ENCODE measurements at regions not wholly inside any gene's neighbourhood (a gene's known extent, or its start where the extent isn't known, plus 50 kb on each side); places are given as distances from the start of the nearest gene placed in this dataset.

DNA sequence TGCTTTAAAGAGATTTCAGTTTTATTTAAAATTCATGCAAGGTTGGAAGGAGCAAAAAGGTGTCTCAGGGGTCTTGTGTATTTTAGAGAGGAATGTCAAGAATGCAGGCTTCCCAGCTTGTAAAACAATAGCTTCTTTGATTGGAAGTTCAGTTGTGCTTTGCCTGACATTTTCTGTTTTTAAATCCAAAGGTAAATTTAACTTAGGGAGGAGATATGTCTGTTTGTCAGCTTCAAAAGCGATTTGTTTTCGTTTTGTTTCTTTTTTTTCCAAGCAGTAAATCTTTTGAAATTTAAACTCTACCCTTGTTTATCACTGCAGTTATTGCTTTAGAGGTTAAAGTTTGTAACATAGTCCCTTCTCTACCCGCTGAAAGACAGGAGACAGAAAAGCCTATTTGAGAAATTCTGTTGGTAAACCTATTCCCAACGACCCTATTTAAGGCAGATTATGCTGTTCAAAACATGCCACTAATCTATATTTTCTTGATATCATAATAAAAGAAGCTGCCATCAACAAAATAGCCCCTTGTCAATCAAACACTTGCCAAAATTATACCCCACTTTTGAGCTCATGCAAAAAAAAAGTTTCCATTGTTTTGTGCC, 639.6 kb downstream of the IRS1 start (continued):
- TF ChIP-seq, protein P1, sequence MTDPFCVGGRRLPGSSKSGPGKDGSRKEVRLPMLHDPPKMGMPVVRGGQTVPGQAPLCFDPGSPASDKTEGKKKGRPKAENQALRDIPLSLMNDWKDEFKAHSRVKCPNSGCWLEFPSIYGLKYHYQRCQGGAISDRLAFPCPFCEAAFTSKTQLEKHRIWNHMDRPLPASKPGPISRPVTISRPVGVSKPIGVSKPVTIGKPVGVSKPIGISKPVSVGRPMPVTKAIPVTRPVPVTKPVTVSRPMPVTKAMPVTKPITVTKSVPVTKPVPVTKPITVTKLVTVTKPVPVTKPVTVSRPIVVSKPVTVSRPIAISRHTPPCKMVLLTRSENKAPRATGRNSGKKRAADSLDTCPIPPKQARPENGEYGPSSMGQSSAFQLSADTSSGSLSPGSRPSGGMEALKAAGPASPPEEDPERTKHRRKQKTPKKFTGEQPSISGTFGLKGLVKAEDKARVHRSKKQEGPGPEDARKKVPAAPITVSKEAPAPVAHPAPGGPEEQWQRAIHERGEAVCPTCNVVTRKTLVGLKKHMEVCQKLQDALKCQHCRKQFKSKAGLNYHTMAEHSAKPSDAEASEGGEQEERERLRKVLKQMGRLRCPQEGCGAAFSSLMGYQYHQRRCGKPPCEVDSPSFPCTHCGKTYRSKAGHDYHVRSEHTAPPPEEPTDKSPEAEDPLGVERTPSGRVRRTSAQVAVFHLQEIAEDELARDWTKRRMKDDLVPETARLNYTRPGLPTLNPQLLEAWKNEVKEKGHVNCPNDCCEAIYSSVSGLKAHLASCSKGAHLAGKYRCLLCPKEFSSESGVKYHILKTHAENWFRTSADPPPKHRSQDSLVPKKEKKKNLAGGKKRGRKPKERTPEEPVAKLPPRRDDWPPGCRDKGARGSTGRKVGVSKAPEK (CRISPR knock-in tag; IDR thresholded peaks at IDR 0.05; ENCODE audit: borderline replicate concordance), result peak; percentile 43; the same call in 1 of the 2 replicates
- TF ChIP-seq, protein P2, sequence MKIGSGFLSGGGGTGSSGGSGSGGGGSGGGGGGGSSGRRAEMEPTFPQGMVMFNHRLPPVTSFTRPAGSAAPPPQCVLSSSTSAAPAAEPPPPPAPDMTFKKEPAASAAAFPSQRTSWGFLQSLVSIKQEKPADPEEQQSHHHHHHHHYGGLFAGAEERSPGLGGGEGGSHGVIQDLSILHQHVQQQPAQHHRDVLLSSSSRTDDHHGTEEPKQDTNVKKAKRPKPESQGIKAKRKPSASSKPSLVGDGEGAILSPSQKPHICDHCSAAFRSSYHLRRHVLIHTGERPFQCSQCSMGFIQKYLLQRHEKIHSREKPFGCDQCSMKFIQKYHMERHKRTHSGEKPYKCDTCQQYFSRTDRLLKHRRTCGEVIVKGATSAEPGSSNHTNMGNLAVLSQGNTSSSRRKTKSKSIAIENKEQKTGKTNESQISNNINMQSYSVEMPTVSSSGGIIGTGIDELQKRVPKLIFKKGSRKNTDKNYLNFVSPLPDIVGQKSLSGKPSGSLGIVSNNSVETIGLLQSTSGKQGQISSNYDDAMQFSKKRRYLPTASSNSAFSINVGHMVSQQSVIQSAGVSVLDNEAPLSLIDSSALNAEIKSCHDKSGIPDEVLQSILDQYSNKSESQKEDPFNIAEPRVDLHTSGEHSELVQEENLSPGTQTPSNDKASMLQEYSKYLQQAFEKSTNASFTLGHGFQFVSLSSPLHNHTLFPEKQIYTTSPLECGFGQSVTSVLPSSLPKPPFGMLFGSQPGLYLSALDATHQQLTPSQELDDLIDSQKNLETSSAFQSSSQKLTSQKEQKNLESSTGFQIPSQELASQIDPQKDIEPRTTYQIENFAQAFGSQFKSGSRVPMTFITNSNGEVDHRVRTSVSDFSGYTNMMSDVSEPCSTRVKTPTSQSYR (CRISPR knock-in tag; IDR thresholded peaks at IDR 0.05; ENCODE audit: borderline replicate concordance), result peak; percentile 53; the same call in 1 of the 2 replicates
- TF ChIP-seq ZNF382 (CRISPR knock-in tag; IDR thresholded peaks at IDR 0.05; ENCODE audit: borderline replicate concordance), result no peak
- TF ChIP-seq NR3C1 (CRISPR knock-in tag; IDR thresholded peaks at IDR 0.05), result no peak
- TF ChIP-seq, protein P3, sequence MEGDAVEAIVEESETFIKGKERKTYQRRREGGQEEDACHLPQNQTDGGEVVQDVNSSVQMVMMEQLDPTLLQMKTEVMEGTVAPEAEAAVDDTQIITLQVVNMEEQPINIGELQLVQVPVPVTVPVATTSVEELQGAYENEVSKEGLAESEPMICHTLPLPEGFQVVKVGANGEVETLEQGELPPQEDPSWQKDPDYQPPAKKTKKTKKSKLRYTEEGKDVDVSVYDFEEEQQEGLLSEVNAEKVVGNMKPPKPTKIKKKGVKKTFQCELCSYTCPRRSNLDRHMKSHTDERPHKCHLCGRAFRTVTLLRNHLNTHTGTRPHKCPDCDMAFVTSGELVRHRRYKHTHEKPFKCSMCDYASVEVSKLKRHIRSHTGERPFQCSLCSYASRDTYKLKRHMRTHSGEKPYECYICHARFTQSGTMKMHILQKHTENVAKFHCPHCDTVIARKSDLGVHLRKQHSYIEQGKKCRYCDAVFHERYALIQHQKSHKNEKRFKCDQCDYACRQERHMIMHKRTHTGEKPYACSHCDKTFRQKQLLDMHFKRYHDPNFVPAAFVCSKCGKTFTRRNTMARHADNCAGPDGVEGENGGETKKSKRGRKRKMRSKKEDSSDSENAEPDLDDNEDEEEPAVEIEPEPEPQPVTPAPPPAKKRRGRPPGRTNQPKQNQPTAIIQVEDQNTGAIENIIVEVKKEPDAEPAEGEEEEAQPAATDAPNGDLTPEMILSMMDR (CRISPR knock-in tag; IDR thresholded peaks at IDR 0.05), result no peak
- TF ChIP-seq, protein P4, sequence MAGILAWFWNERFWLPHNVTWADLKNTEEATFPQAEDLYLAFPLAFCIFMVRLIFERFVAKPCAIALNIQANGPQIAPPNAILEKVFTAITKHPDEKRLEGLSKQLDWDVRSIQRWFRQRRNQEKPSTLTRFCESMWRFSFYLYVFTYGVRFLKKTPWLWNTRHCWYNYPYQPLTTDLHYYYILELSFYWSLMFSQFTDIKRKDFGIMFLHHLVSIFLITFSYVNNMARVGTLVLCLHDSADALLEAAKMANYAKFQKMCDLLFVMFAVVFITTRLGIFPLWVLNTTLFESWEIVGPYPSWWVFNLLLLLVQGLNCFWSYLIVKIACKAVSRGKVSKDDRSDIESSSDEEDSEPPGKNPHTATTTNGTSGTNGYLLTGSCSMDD (CRISPR knock-in tag; IDR thresholded peaks at IDR 0.05), result no peak
- no peak for TF ChIP-seq SP4 (CRISPR knock-in tag; IDR thresholded peaks at IDR 0.05)
- TF ChIP-seq, protein P5, sequence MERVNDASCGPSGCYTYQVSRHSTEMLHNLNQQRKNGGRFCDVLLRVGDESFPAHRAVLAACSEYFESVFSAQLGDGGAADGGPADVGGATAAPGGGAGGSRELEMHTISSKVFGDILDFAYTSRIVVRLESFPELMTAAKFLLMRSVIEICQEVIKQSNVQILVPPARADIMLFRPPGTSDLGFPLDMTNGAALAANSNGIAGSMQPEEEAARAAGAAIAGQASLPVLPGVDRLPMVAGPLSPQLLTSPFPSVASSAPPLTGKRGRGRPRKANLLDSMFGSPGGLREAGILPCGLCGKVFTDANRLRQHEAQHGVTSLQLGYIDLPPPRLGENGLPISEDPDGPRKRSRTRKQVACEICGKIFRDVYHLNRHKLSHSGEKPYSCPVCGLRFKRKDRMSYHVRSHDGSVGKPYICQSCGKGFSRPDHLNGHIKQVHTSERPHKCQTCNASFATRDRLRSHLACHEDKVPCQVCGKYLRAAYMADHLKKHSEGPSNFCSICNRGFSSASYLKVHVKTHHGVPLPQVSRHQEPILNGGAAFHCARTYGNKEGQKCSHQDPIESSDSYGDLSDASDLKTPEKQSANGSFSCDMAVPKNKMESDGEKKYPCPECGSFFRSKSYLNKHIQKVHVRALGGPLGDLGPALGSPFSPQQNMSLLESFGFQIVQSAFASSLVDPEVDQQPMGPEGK (CRISPR knock-in tag; IDR thresholded peaks at IDR 0.05), result peak; percentile 61
- TF ChIP-seq ZNF605 (CRISPR knock-in tag; IDR thresholded peaks at IDR 0.05), result no peak
- TF ChIP-seq CENPT (CRISPR knock-in tag; IDR thresholded peaks at IDR 0.05; ENCODE audit: low read depth), result no peak
